Fibroblast of skin of abdomen (primary cell): ENCODE measurements at regions not wholly inside any gene's neighbourhood (a gene's known extent, or its start where the extent isn't known, plus 50 kb on each side); places are given as distances from the start of the nearest gene placed in this dataset.

Source experiments
- DNase-seq: peaks from one replicate; pipeline ENCODE4 v3.0.0-alpha.2; 2013

DNA sequence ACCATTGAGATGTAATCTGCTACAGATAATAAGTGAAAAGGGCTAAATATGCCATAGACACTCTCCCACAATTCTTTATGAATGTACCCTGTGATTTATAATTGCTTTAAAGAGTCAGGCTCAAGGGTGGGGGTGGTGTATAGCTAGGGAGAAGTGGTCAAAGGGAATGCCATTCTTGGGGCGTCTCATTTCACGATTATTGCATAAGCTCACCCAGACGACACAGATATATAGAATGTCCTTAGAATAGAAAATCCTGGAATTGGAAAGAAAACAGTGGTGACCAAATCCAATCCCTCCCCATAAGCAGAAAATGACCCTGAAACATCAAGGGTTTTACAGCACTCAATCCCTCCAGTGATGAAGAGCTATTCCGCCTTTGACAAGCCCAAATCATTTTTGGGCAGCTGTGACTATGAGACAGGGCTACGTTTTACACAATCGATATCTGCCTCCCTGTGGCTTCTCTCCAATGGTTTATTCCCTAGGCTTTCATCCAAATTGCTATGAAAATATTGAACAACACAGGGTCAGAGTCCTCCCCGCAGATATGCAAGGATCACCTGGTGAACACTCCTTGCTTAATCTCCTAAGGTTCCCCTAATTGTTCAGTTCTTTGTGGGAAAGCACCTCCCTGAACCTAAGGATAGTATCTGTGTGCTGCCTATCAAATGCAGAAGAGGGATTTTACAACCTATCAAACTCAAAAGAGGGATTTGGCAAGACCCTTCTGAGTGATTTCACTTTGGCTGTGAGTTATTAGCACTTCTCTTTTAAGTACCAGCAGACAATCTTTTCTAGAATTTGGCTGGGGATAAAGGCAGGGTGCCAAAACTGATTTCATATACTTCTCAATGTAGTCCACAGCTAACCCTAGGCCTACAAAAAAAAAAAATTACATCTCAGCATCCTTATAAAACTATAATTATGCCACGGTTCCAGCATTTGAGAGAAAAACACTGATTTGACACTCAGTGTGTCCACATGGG lies 144.9 kb upstream of the CDH6 start:
- peak; percentile 9 for DNase-seq

DNA sequence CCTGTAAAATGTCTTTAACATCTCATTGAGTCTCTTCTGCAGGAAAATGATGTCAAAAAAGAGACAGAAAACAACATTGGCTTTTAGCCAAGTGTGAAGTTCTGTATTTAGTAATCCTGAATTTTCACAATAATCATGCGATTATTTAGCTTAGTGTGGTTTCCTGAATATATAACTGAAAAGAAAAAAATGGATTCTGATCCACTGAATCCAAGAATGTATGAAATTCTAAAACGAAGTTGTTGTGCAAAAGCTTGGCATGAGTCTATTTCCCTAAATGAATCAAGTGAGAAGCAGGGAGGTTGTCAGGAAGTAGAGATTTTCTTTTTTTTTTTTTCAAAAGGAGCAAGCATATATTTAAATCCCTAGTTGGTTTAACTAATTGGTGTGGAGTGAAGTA lies 145.9 kb upstream of the CDH6 start:
- no peak for DNase-seq

DNA sequence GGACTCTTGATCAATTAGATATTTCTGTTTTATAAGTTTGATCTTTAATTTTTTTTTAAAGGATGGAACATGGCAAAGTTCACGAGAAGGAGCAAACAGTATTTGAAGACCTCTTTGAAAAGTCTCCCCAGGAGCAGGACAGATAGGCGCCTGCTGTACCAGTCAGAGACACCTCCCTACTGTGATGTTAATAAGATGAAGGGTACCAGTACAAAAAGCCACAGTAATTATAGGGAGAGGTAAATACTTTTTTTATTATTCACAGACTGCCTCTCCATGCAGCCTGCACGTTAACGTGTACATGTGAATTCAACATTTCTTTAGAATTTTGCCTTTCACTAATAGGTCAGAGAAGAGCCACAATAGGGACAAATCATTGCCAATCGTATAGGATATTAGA lies 146.5 kb upstream of the CDH6 start:
- DNase-seq, result no peak

DNA sequence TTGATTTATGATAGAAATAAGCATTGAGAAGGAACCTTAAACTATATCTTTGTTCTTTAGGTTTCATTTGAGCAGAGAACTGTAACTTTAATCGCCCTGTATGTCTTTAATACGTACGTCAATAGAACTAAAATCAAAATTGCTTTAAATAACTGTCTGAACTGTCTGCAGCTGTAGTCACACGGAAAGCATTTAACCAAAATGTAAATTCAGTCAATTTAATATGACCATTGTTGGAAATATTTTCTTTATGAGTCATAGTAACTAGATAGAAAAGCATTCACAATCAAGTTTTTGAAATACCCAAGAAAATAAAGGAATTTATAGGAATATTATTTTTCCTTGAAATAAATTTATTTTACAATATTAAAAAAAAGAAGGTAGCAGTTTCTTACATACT lies 157.1 kb upstream of the CDH6 start:
- peak; percentile 63 for DNase-seq

DNA sequence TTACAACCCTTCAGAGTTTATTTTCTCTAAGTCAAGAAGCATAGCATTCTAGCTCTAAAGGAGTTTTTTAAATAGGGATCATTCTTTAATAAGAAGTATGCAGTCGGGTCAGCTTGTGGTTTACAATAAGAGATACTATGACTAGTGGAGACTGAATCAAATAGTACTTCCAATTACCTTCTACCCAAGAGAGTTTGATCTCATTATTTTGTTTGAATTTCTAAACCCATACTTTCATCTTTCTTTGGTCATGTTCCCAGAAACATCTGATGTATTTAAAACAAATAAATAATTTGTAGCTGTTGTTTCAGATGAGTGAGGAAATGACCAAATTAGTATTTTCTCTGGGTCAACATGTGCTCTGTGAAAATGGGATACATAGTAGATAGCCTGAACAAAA lies 160.2 kb upstream of the CDH6 start:
- peak; percentile 17 for DNase-seq

DNA sequence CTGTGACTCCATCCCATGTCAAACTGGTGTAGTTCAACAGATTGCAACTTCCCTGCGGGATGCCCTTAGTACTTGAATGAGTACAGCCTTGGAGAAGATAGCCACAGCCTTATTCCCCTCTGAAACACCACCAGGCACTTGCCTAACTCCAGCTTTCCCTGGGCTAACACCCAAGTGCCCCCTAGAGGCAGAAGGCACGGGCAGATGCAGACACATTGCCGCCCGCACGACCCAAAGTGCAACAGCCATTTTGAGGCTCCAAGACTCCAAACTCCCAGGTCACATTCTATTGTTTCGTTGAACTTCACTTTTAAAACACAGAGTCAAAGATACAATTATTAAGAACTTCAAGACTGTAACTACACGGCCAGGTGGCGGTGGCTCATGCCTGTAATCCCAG lies 163.6 kb upstream of the CDH6 start:
- no peak for DNase-seq

DNA sequence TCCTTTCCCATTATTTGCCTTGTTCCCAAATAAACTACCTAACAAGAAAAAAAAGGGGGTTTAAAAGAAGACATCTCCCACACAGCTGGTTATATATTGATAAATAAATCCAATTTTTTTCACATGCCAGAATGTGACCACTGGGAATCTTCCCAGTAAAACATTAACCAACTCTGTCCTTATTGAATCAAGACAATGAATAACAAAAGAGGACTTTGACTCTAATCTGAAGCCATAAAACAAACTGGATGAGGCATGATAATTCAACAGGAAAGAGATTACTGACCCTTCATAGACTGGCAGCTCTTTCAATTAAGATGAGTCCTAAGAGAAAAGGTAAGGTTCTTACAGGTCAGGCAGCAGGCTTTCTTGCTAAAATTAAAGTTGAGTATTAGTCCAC lies 165.8 kb upstream of the CDH6 start:
- no peak for DNase-seq

DNA sequence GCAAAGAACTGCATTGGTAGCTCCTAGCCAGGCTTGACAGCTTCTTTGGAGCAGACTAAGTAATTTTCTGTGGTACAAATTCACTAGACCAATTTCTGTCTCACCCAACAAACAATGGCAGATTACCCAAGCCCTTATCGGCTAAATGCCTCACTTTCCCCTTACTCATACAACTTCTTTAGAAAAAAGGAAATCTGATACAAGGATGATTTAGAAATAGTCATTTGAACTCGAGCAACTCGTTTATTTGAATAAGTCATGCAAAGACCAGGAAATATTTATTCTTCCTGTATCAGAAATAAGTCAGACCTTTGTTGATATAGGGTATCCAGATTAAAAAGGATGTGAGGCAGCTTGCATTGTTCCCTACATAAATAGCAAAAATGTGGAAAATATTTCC lies 170.4 kb upstream of the CDH6 start:
- peak; percentile 9 for DNase-seq

DNA sequence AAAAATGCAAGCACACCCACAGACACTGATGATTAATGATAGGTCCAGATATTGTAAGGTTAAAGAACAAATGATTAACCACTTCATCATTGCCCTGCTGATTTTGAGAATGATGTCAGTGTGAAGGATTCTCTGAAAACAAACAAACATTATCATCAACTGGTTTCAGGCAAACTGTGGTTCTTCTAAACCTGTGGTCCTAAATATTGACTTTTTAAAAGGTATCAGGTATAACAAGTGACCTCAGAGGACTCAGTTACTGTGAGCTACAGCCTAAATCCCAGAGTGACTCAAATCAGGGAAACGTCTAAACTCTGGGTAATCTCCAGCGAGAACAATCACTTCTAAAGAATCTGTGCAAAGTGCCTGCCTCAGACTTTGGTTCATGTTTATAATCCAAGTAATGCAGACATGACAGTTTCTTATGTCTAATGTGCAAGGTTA lies 172.3 kb upstream of the CDH6 start:
- DNase-seq, result peak; percentile 26

DNA sequence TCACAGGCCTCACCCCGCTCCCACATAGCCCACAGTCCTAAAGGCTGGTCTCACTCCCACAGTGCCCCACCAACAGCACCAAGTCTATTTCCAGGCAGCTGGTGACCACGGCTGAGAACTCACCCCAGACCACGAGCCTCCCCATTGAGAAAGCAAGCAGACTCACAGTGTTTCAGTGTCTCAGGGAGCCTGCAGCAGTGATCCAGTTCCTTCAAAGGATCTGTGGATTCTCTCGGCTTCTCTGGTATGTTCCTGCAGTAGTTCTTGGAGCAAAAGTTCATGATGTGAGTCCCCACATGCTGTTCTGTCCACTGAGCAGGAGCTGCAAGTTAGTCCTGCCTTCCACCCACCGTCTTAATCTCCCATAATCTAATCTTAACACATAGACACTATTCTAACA lies 185.3 kb upstream of the CDH6 start:
- no peak for DNase-seq

DNA sequence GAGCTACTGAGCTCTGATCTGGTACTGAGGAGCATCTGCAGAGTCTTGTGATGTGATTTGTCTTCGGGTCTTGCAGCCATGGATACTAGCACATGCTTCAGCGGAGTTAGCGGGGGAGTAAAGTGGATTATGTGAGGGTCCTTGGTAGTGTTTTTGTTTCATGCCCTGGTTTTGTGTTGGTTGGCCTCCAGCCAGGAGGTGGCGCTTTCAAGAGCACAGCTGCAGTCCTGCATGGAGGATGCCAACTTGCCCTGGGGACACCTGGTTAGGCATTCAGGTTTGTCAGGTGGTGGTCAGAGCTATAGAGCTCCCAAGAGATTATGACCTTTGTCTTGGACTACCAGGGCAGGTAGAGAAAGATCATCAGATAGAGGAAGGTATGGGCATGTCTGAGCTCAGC lies 185.8 kb upstream of the CDH6 start:
- DNase-seq, result no peak

DNA sequence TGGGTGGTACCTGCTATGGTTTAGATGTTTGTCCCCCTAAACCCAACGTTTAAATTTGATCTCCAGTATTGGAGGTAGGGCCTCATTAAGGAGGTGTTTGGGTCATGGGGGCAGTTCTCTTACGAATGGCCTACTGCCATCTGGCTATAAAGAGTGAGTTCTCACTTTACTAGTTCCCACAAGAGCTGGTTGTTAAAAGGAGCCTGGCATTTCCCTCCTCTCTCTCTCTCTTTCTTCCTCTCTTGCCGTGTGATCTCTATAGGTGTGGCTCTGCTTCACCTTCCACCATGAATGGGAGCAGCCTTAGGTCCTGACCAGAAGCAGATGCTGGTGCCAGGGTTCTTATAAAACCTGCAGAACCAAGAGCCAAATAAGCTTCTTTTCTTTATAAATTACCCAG lies 193.2 kb upstream of the CDH6 start:
- DNase-seq, result no peak

DNA sequence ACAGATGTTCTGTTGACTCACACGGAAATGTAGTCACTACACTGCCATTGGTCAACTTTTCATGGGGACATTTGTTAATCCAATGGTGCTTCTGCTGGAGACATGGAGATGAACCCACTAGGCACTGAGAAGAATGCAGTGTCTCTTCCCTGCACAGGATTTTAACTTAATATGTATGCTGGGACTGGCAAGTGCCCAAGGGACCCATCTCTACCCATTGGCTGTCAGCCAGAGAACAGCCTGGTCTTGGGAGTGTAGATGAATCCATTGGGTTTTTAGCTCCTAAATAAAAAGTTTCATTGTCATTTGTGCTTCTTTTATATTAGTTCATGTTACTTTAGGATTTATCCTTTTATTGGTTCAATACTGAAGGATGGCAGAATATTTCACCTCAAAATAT lies 195.8 kb upstream of the CDH6 start:
- DNase-seq, result no peak

DNA sequence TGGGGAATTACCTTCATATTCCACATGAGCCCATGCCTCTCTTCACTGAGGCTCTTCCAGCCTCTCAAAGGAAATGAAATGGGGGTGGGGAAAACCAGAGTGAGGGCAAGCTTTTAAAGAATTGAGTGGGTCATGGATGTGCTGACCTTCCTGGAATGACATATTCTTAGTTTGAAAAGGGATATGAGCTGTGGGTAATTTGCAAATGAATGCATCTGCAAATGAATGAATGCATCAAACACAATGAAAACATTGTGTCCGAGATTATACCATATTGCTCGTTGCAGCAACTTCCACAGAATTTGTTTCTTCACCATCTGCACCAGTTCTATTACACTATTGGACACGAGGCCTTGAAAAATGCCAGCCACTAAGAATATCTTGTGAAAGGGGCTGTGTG lies 198.6 kb upstream of the CDH6 start:
- DNase-seq, result no peak

DNA sequence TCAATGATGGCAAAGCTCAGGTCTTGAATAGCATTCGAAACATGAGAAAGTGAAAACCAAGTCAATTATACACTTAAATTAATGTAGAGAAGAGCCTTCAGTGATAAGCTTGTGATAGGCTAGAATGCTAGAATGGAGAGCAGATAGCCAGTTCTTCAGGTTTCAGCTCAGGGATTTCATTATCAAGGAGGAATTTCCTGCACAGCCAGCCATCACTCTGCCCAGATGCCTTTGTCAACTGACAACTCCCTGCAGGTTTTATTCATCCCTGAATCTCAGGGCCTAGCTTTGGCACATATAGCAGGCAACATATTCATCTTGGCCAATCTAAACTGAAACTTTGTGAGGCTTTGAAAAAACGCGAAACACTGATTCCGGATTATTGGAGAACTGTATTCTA lies 199.3 kb upstream of the CDH6 start:
- DNase-seq, result no peak

DNA sequence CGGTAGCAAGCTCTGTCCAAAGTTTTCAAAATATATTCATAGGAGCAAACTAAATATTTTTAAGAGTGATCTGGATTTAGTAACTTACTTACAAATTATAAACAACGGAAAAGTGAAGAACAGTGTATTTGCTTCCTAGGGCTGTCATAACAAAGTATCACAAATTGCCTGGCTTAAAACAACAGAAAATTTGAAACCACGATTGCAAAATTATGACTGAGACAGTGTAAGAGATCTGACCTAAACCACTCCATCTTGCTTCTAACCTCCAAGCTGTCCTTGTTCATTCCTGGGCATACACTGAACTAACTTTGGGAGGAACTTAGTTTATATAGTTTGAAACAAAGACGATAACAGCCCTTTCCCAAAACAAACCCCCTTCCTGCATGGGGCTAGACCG lies 202.0 kb upstream of the CDH6 start:
- DNase-seq, result no peak

DNA sequence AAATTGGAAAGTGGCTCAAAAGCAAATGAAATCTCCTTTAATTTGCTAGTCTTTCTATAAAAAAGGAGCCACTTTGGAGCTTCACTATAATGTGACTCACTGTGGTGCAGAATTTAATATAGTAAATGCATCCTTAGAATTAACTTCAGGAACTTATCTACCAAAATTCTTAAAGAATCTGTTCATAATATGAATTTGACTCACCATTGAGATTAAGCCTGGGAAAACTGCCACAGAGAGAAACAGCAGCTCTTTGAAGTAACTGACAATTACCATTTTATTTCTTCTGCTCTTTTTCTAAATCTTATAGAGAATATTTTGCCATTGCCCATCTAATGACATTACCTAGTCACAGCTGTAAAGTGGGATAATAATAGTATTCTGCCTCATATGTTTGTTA lies 211.9 kb upstream of the CDH6 start:
- DNase-seq, result peak; percentile 0

DNA sequence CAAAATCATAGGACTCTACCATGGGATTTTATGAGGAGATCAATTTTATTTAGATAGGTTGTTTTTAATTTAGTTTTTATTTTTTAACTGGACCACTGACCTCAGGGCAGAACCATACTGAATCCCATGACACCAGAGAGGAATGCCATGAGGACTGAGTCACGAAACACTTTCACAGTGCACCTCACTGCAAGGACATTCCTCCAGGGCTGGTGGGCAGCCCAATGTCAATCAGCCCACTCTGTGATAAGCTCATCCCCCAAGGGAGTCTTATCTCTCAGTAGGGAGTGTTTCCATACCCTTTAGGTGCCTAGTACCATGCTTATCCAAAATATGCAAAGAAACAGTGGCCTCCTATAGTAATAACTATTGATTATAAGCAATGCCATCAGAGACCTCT lies 224.5 kb upstream of the CDH6 start:
- DNase-seq, result no peak

DNA sequence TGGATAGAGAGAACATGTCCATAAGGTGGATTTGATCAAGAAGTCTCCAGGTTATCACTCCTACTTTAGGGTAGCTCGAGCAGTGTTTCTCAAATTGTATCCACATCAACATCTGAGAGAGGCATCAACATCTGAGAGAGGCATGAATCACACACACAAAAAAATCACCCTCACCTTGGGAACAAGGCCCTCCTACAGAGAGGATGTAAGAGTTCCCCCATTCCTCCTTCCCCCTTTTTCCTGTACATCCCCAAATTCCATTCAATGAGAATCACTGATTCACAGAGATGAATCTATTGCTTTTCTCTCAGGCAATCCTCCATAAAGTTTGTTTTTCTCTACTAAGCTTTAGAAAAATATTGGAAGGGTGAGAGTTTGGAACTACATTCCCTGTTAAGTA lies 233.4 kb upstream of the CDH6 start:
- no peak for DNase-seq

DNA sequence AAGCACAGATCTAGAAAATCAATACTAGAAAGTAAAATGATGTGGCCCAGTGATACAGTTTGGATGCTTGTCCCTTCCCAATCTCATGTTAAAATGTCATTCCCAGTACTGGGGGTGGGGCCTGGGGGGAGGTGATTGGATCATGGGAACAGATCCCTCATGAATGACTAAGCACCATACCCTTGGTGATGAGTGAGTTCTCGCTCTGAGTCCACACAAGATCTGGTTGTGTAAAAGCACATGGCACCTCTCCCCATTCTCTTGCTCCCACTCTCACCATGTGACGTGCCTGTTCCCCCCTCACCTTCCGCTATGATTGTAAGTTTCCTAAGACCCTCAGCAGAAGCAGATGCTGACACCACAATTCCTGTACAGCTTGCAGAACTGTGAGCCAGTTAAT lies 234.2 kb upstream of the CDH6 start:
- DNase-seq, result peak; percentile 15

DNA sequence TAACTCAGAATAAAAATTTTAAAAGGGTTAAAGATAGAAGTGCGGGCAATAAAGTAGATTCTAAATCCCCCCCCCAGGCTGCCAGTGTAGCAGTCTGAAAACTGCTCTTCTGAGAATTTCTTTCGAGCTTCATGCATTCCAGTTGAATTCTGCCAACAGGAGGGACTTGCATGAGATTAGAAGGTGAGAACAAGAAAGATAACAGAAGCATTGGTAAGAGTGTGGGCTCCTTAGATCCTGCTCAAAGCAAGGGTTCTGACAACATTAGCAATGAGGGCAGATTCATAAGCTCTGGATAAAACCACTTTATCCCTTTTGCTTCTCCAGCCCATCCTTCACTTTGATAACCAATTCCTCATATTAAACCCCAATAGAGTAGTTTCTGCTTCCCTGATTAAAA lies 235.9 kb upstream of the CDH6 start:
- no peak for DNase-seq

DNA sequence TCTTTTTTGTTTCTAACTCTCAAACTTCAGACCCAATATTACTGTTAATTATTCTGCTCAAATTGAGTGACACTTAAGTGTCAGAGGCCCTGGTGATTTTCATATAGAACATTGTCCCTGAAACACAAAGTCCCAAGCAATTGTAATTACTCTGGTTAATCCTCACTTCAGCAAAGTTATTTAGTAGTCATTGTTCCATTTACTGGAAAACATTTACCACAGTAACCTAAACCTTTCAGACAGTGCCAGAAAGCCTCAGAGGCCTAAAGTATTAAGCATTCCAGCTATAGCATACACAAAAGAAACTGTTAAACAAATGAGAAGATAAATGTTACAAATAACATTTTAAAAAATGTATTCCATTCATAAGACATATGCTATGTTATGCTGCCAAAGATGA lies 237.2 kb upstream of the CDH6 start:
- no peak for DNase-seq

DNA sequence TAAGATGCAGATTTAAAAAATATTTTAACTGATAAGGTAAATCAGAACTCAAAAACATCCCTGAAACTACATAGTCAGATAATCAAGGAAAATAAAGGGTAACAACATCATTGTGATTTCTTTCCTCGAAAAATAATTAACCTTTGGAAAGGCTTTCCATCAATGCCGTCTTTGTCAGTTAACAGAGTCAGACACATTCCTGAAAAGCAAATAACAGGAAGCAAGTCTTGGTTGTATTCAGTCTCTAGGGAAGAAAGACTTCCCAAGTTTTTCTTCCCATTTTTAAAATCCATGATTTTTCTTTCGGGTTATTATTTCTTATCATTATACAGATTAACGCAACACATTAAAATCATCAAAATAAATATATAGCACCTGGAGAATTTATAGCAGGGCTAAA lies 256.4 kb upstream of the CDH6 start:
- no peak for DNase-seq

DNA sequence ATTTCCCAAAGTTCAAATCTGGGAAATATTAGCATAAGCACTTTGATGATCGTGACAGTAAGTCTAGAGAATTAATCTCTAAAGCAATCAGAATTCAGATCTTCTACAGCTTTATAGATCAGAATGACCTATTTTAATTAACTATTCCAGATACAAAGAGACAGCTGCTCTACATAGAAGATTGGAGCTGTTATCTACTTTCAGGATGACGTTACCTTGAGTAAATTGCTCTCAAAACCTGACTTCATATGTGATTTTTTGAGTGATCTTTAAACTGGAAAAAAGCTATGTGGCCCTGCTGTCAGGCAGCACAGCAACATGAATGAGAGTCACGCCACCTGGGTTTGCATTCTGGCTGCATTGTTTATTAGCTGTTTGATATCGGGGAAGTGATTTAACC lies 259.9 kb upstream of the CDH6 start:
- no peak for DNase-seq
